ENCODE measurements at regions not wholly inside any gene's neighbourhood (a gene's known extent, or its start where the extent isn't known, plus 50 kb on each side); places are given as distances from the start of the nearest gene placed in this dataset.
"Not testable (repeated sequence)": the region's sequence is repeated elsewhere in the genome, so short reads cannot be mapped to it uniquely, and the experiment has no call there.

- no peak for DNase-seq
Measured at GRCh38 chr12:16807731-16808130, 201.8 kb upstream of the LMO3 start.

- no peak for DNase-seq
Measured at GRCh38 chr12:16796168-16796567, 190.2 kb upstream of the LMO3 start.

GRCh38 chr12:16789204-16789790 is 183.3 kb upstream of the LMO3 start:
- DNase-seq = no peak

- no peak for DNase-seq
Measured at GRCh38 chr12:16788506-16789203, 182.7 kb upstream of the LMO3 start.

GRCh38 chr12:16785953-16786352 is 180.0 kb upstream of the LMO3 start:
- DNase-seq = no peak

GRCh38 chr12:16785524-16785923 is 179.6 kb upstream of the LMO3 start:
- DNase-seq = no peak

DNA sequence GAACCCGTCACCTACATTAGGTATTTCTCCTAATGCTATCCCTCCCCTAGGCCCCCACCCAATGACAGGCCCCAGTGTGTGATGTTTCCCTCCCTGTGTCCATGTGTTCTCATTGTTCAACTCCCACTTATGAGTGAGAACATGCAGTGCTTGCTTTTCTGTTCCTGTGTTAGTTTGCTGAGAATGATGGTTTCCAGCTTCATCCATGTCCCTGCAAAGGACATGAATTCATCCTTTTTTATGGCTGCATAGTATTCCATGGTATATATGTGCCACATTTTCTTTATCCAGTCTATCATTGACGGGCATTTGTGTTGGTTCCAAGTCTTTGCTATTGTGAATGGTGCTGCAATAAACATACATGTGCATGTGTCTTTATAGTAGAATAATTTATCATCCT is 163.2 kb upstream of the LMO3 start:
- DNase-seq = not testable (repeated sequence)

DNA sequence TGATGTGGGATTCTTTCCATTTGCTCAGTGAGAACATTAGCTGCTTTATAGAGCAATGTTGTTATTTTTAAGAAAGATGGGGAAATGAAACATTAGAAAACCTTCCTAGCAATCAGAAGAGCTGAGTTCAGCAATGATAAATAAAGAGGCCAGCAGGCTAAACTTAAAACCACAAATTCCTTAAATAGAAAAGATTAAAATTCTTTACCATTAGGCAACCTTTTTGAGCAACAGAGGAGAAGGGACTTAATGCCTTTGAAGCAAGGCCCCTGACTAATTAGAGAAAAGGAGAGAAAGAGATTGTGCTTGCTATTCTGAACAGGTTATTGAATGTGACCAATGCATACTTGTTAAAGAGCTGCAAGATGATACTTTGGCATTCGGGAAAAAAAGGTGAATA is 160.8 kb upstream of the LMO3 start:
- no peak for DNase-seq

- DNase-seq = no peak
Measured at GRCh38 chr12:16763901-16764300, 157.9 kb upstream of the LMO3 start.

- no peak for DNase-seq
Measured at GRCh38 chr12:16756833-16757555, 151.0 kb upstream of the LMO3 start.

- no peak for DNase-seq
Measured at GRCh38 chr12:16730772-16731171, 124.8 kb upstream of the LMO3 start.

DNA sequence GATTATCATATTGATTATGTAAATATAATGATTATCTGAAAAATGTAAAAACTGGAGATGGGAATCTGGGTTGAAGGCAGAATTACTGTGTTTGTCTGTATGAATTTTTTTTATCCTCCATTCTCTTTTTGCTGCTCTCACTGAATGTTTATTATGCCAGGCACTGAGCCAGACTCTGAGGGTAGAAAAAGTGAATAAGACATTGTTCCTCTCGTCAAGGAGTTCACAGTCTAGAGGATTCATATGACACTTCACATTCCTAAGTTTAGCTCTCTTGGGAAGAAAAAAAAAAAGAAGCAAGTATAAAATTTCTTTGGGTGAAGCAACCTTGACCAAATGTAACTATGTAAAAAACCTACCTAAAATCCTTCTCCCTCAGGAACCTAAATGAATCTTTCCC is 120.9 kb upstream of the LMO3 start:
- no peak for DNase-seq

GRCh38 chr12:16719713-16720416 is 113.9 kb upstream of the LMO3 start:
- DNase-seq = no peak

GRCh38 chr12:16716928-16717327 is 111.0 kb upstream of the LMO3 start:
- no peak for DNase-seq

GRCh38 chr12:16692099-16692498 is 86.1 kb upstream of the LMO3 start:
- DNase-seq = no peak

GRCh38 chr12:16691624-16692023 is 85.7 kb upstream of the LMO3 start:
- no peak for DNase-seq

DNA sequence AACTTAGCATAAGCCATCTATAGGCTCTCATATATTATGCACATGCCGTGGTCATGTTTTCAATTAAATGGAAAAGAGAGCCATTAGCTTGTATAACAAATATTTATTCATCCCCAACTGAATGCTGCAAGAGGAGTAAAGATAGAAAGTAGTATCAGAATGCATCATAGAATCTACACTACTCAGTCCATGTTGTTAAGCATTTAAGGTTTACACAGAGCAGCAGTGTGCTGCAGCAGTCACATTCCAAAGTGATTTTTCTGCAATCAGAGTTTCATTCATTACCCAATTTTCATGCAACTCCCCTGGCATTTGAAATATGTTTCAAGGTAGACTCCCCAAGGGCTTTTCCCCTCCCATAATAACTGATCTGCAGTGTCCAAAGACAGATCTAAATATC is 82.2 kb upstream of the LMO3 start:
- DNase-seq = no peak

DNA sequence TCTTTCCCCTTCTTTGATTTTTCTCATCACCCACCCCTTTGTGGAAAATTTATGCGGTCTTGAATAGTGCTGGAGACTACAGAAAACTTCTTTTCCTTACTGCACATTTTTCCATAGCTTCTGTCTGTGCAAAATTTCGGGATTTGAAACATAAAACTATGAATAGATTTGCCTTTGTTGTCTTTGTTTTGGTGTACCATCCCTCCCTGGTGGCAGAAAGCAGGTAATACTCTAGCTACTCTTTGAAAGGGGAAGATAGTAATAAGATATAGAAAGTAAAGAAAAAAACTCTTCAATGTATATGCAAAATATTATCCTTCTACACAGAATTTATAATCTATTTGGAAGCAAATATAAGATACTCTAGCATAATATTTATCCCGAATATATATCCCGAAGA is 79.1 kb upstream of the LMO3 start:
- no peak for DNase-seq

DNA sequence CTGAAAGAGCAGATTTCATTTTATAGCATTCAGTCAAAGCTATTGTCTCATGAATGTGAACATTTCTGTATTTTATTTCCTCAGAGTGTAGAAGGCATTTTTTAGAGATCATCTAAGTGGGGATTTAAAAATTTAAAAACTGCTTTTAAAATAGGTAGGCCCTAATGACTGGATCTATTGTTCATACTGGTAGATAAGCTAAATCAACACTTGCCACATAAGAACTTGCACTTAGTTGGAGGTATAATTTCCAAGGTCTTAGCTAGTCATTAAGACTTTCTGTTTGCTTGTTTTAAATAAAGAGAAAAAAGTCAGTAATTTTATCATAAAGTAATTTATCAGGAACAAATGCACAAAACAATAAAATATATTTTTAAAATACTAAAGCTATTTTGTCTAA is 75.2 kb upstream of the LMO3 start:
- DNase-seq = no peak

GRCh38 chr12:16675438-16675837 is 69.5 kb upstream of the LMO3 start:
- DNase-seq = no peak

DNA sequence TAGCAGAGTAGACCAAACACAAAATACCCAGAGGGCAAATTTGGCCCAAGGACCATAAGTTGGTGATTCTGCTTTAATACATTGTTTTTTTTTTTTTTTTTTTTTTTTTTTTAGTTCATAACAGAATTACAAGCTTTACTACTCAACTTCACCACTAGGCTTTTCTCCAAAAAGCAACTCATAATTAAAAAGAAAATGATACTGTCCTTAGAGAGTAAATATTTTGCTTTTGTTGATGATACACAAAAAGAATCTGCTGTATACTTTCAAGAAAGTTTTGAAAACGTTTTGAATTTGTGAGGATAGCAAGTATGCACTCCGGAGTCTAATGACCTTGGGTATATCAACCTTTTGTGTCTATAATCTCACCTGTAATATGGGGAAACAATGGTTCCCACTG is 68.9 kb upstream of the LMO3 start:
- no peak for DNase-seq

GRCh38 chr12:16670456-16671050 is 64.6 kb upstream of the LMO3 start:
- no peak for DNase-seq

DNA sequence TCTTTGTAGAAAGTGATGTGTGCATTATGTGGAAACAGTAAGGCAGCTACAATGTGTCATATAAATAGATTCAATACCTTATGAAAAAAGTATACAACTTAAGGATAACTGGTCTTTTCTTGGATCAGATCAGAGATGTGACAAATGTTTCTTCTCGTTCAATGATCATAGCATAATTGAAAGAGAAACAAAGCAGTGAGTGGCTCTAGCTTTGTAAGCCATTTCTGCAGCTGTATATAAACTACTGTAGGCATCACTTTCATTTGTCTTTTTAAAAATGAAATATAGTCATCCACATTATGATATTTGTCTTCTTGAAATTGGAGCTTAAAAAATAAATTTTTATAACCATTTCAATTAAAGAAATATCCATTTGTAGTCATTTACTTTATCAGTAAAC is 63.8 kb upstream of the LMO3 start:
- DNase-seq = no peak
